Stromal cell of bone marrow (primary cell): ENCODE measurements at regions not wholly inside any gene's neighbourhood (a gene's known extent, or its start where the extent isn't known, plus 50 kb on each side); places are given as distances from the start of the nearest gene placed in this dataset.

Experiments
- DNase-seq: peaks from one replicate; pipeline ENCODE4 v3.0.0-alpha.2; 2012; ENCODE audit warnings: low read depth

- DNase-seq: no peak
Observed at GRCh38 chr6:22942403-22942802, 373.0 kb downstream of the HDGFL1 start.

DNA sequence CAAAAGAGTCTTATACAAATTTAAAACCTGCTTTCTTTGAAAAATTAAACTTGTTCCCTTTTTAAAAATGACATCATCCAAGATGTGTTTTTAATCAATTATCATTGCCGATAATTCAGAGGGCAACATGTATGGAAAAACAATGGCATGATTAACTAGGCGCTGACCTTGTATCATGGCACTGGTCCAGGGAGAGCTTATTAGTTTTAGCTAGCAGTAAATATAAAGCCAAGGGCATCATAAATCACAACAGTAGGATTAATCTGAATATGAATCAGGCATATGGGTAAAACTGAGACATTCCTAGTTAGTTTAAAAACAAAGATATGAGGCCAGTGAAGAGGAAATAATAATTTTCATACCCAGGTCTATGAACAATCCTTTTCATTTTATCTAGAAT is 374.0 kb downstream of the HDGFL1 start:
- DNase-seq: no peak

DNA sequence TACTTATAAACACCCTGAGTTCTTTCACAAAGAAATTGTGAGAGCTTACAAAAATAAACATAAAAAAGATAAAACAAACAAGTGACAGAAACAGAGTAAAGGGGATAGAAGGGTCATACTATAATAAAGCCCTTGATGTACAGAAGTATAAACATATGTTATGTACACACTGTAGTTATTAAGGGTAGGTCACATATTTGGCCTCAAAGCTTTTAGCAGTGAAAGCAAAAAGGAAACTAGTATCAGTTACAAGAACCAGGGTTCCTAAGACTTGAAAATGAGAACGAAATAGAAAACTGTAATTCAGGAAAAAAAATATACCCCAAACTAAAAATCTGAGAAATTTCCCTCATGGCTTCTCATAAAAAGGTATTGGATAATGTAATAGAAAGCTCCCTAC is 380.6 kb downstream of the HDGFL1 start:
- DNase-seq: no peak

DNA sequence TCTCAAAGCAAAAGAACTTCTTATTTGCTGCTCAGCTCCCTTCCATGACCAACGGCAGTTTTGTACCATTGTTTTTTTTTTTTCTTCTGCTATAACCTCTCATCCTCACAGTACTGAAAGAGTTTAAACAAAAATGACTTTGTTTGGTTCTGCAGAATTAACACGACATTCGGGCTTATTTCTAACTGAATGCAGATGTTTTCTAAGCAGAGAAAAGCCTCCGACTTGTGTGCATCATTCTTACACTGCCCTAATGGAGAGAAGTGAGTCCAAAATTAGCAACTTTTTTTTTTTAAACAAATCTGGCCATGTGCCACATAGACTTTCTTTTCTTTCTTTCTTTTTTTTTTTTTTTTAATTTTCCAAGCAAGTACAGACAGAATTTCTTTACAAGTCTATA is 382.7 kb downstream of the HDGFL1 start:
- DNase-seq: no peak

DNA sequence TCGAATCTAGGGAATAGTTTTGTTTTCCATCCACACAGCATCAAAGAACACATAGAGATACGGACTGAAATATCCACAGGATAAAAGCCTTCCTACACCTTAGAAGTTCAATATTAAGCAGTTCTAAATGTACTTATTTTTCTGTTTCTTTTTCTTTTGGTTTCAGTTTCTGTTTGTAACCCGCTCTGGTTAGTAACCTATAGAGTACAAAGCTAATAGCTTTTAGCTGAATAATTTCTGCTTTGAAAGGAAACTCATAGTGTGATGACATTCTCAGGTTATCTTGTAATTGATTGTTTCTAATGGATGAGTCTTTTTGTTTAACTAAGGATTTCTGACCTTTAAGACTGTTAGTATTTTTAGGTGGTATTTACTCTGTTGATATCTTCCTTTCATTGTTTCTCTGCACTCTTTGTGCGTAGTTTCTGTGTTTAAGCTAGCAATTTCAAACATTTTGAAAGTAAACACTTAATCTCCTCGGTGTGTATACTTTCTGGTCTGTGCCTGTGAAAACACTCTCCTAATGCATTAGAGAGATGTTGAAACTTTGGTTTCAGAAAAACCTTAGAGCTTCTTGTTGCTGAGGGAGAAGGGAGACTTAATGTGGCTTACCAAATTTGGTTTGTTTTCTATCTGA is 385.5 kb downstream of the HDGFL1 start:
- peak; percentile 2 for DNase-seq

DNA sequence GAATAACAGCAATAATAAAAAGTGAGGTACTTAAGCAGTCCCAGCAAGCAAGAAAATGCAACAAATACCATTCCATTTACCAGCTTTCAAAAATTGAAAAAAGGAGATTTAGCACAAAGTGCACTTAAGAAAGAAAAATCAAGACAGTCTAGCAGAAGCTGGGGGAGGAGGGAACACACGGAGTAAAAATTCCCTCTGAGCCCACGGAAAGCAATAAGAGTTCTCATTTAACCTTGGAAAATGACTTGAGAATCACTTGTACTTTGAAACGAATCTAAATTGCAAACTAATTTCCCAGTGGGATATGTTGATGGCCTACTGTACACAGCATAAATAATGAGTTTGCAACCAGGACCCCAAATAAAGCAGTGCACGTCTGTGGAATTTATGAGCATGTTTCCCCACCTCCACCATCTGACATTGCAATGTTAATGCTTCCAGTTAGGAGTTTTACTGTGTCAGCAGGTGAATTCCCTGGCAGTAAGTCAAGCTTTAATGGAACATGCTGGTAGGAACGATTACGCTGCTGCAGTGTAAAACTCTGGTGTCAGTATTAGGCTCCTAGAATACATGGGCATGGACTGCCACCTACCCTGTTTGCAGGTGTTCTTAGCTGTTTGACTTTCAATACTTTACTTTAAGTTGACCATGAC is 386.8 kb downstream of the HDGFL1 start:
- DNase-seq: no peak

- DNase-seq: no peak
Observed at GRCh38 chr6:22958677-22959076, 389.3 kb downstream of the HDGFL1 start.

DNA sequence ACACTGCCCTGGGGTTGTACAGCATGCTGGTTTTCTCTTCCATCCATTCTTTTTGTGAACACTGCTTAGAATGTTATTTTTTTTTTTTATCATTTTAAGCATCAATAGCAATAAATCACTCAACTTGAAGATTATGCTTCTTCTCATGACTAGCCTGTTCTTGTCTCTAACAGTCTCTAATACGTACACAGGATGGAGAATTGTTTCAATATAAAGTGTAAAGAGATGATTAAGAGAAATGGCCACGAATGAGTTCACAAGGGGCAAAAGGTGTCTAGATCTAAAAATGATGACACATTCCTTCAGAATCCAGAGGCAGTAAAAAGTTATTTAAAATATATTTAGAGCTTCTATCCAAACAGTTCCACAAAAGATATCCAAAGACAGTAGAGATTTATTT is 390.2 kb downstream of the HDGFL1 start:
- no peak for DNase-seq

- DNase-seq: no peak
Observed at GRCh38 chr6:22964334-22964733, 395.0 kb downstream of the HDGFL1 start.

GRCh38 chr6:22965889-22966288 is 396.5 kb downstream of the HDGFL1 start:
- DNase-seq: no peak

GRCh38 chr6:22966691-22967422 is 397.5 kb downstream of the HDGFL1 start:
- DNase-seq: no peak

DNA sequence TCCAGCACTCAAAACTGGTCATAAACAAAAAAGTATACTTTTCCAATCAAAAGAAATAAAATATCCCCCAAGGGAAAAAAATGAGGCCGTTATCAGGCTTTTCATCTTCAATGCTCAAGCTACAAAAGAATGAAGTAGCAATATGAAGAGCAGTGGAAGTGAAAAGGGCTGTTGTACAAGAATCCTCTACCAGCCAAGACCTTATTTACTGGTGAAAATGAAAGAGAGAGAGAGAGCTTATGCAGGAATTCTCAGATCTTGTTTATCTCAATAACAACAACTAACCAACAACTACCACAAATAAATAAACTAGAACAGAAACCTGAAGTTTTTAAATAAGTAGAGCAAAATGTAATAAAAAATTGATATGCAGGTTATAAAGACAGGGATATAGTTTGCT is 400.6 kb downstream of the HDGFL1 start:
- DNase-seq: no peak

DNA sequence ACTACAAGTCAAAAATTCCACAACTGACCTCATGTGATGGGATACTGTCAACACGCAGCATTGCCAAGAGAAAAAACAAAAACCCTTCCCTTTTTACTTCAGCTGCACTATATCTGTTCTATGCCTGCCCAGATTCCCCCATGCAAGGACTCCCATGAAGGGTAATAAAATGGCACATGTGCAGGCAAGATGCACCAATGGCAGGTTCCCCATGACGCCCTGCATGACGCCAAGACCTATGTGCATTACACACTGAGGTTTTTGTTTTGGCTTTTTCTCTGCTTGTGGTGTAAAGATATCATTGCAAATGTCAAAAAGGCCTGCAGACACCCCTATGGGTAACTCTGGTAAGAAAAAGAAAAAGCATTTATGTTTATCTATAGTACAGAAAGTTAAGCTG is 403.4 kb downstream of the HDGFL1 start:
- no peak for DNase-seq

GRCh38 chr6:22975079-22975478 is 405.7 kb downstream of the HDGFL1 start:
- no peak for DNase-seq

GRCh38 chr6:22980446-22980845 is 411.1 kb downstream of the HDGFL1 start:
- peak; percentile 31 for DNase-seq

GRCh38 chr6:23002044-23002619 is 432.8 kb downstream of the HDGFL1 start:
- DNase-seq: no peak

- DNase-seq: peak; percentile 86
Observed at GRCh38 chr6:23003671-23004467, 434.5 kb downstream of the HDGFL1 start.

DNA sequence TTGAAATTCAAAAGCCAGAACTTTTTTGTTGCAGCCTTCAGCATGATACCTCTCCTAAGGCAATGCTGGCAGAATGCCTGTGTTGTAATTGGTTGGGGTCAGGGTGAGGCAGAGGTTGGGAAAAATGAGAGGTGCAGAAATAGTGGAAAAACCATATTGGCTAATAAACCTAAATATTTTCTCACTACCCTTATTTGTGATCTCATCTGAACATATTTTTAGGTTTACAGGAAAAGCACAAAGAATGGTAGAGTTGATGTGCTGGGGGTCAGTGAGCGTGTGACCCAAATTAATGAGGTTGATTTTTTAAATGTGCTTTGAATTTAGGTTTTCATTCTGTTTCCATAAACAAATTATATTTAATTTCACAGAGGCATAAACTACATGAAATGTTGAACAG is 437.3 kb downstream of the HDGFL1 start:
- DNase-seq: no peak

GRCh38 chr6:23011615-23012014 is 442.2 kb downstream of the HDGFL1 start:
- DNase-seq: no peak

- DNase-seq: peak; percentile 70
Observed at GRCh38 chr6:23013776-23014175, 444.4 kb downstream of the HDGFL1 start.

DNA sequence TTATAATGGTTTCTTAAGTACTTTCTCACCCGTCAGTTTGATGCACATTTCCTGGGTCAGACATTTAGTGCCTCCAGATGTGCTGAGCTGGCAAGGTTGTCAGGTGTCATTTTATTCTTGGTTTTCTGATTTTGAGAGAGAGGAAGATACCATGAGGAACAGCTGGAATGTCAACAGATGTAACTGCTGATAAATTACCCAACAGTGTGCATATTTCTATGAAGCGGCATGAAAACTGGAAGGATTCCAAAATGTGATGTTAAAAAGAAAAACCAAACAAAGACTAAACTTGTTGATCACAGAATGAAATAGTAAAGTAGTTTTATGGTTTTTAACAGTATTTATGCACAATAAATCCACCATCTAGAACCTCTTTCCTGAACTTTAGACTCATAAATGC is 447.3 kb downstream of the HDGFL1 start:
- no peak for DNase-seq

- no peak for DNase-seq
Observed at GRCh38 chr6:23021487-23021886, 452.1 kb downstream of the HDGFL1 start.
